Keratinocyte (primary cell): ENCODE measurements at regions not wholly inside any gene's neighbourhood (a gene's known extent, or its start where the extent isn't known, plus 50 kb on each side); places are given as distances from the start of the nearest gene placed in this dataset.

Experiments
- DNase-seq: peaks from one replicate; pipeline ENCODE4 v3.0.0-alpha.2; 2011; ENCODE audit warnings: low read depth, missing footprints, low spot score
- FAIRE-seq: peaks from 2 replicates; lab custom pipeline; 2011; peaks lifted over from hg19 to GRCh38; lab: Jason Lieb, UNC
- H2AFZ ChIP-seq: 2 replicates; pipeline ENCODE4 v1.6.0; 2012; ENCODE audit warnings: low read length, control low read depth, inconsistent platforms; ENCODE audit not compliant: control insufficient read depth
- H3K27ac ChIP-seq: 2 replicates; pipeline ENCODE4 v1.5.1; 2011; ENCODE audit warnings: low read length; ENCODE audit not compliant: control insufficient read depth, insufficient read depth
- H3K27me3 ChIP-seq: 3 replicates; pipeline ENCODE4 v1.6.0; 2011; ENCODE audit warnings: low read length; ENCODE audit not compliant: control insufficient read depth, insufficient read depth; ENCODE audit errors: extremely low read depth
- H3K36me3 ChIP-seq, 2 experiments: 2 replicates in 1 of 2; 3 replicates in 1 of 2; pipeline ENCODE4 v1.5.1; 2011; ENCODE audit warnings: low read length in 2 of 2, mild to moderate bottlenecking in 1 of 2; ENCODE audit not compliant: control insufficient read depth in 2 of 2, insufficient read depth in 2 of 2; ENCODE audit errors: extremely low read depth in 1 of 2
- H3K4me1 ChIP-seq: 3 replicates; pipeline ENCODE4 v1.5.1; 2011; ENCODE audit warnings: low read length; ENCODE audit not compliant: control insufficient read depth, insufficient read depth; ENCODE audit errors: extremely low read depth
- H3K4me2 ChIP-seq: 3 replicates; pipeline ENCODE4 v1.6.0; 2011; ENCODE audit warnings: low read depth, low read length; ENCODE audit not compliant: control insufficient read depth, insufficient read depth; ENCODE audit errors: extremely low read depth
- H3K4me3 ChIP-seq, 3 experiments: fragments of 200-600 bp in 1 of 3; sonication (generic) in 1 of 3; 2 replicates in 2 of 3; 3 replicates in 1 of 3; pipeline ENCODE4 v1.5.1; 2011 to 2016; ENCODE audit warnings: low read length in 3 of 3, mild to moderate bottlenecking in 3 of 3, control low read depth in 2 of 3, inconsistent platforms in 1 of 3, low read depth in 1 of 3, mixed read lengths in 1 of 3, mixed run types in 1 of 3, moderate library complexity in 1 of 3; ENCODE audit not compliant: control insufficient read depth in 2 of 3, insufficient read depth in 2 of 3; ENCODE audit errors: extremely low read depth in 1 of 3
- H3K79me2 ChIP-seq: 2 replicates; pipeline ENCODE4 v1.6.0; 2012; ENCODE audit warnings: low read length; ENCODE audit not compliant: control insufficient read depth, insufficient read depth
- H3K9ac ChIP-seq: 3 replicates; pipeline ENCODE4 v1.6.0; 2011; ENCODE audit warnings: low read length; ENCODE audit not compliant: control insufficient read depth, insufficient read depth; ENCODE audit errors: extremely low read depth
- H3K9me1 ChIP-seq: 3 replicates; pipeline ENCODE4 v1.6.0; 2011; ENCODE audit warnings: low read length; ENCODE audit not compliant: control insufficient read depth, insufficient read depth; ENCODE audit errors: extremely low read depth
- H3K9me3 ChIP-seq: 2 replicates; pipeline ENCODE4 v1.5.1; 2012; ENCODE audit warnings: low read depth, low read length; ENCODE audit not compliant: control insufficient read depth
- H4K20me1 ChIP-seq: 3 replicates; pipeline ENCODE4 v1.6.0; 2011; ENCODE audit warnings: low read length; ENCODE audit not compliant: control insufficient read depth, insufficient read depth; ENCODE audit errors: extremely low read depth
- CTCF ChIP-seq, 3 experiments: IDR thresholded peaks in 1 of 3; conservative IDR thresholded peaks in 1 of 3; optimal IDR thresholded peaks in 1 of 3; 2 replicates in 2 of 3; 3 replicates in 1 of 3; pipeline versions ENCODE3 to v1.5.1; 2011; ENCODE audit warnings: low read length in 3 of 3, mild to moderate bottlenecking in 3 of 3, moderate library complexity in 2 of 3, control low read depth in 1 of 3, inconsistent platforms in 1 of 3; ENCODE audit not compliant: insufficient read depth in 2 of 3; ENCODE audit errors: extremely low read depth in 1 of 3
- EZH2 ChIP-seq: IDR thresholded peaks from one replicate; pipeline ENCODE4 v1.6.1; 2012; ENCODE audit warnings: inconsistent platforms, mild to moderate bottlenecking, low read length, moderate library complexity
- dilution Hi-C: fragments of 300-500 bp; cut with MboI; formaldehyde crosslinking; loops from one replicate; pipeline ENCODE4 v1.7.0; 2020; ENCODE audit warnings: low sequenced_read_pairs; ENCODE audit not compliant: extremely low pct_ligation_motif_present

GRCh38 chr3:102302020-102302419 lies 132.8 kb upstream of the ZPLD1 start:
- Histone ChIP-seq H3K9me1 (no peaks in the 10 kb centered on the region), H3K27ac (no peak overlapping the region), H3K4me2 (no peak overlapping the region), H3K36me3 (no peaks in the 10 kb centered on the region), H3K4me1 (peaks cover 23% of the 10 kb centered on the region), H3K4me3 (no peak overlapping the region), H4K20me1 (no peaks in the 10 kb centered on the region), H3K9ac (no peak overlapping the region), H3K79me2 (no peaks in the 10 kb centered on the region), H2AFZ (no peak overlapping the region), H3K27me3 (no peaks in the 10 kb centered on the region), H3K9me3 (no peaks in the 10 kb centered on the region)
- FAIRE-seq (no peak), DNase-seq (no peak)
- dilution Hi-C loops: no loop called here
- TF ChIP-seq CTCF (optimal IDR thresholded peaks at IDR 0.05 in 1 of 3, IDR thresholded peaks at IDR 0.05 in 1 of 3, conservative IDR thresholded peaks at IDR 0.05 in 1 of 3; ENCODE audit: extremely low read depth in 1 of 3, insufficient read depth in 2 of 3, low read length in 3 of 3): no peak
- no peak for TF ChIP-seq EZH2

GRCh38 chr3:102304550-102304949 lies 130.3 kb upstream of the ZPLD1 start:
- FAIRE-seq (no peak), DNase-seq (no peak)
- Histone ChIP-seq H3K9me3 (no peaks in the 10 kb centered on the region), H3K27me3 (no peaks in the 10 kb centered on the region), H2AFZ (no peak overlapping the region), H3K9me1 (no peaks in the 10 kb centered on the region), H3K4me2 (no peak overlapping the region), H4K20me1 (no peaks in the 10 kb centered on the region), H3K4me1 (peaks cover 15% of the 10 kb centered on the region), H3K36me3 (no peaks in the 10 kb centered on the region), H3K79me2 (no peaks in the 10 kb centered on the region), H3K9ac (no peak overlapping the region), H3K4me3 (no peak overlapping the region), H3K27ac (no peak overlapping the region)
- no peak for TF ChIP-seq CTCF (optimal IDR thresholded peaks at IDR 0.05 in 1 of 3, IDR thresholded peaks at IDR 0.05 in 1 of 3, conservative IDR thresholded peaks at IDR 0.05 in 1 of 3; ENCODE audit: extremely low read depth in 1 of 3, insufficient read depth in 2 of 3, low read length in 3 of 3)
- no peak for TF ChIP-seq EZH2
- dilution Hi-C loops: no loop called here
